ENCODE measurements at regions not wholly inside any gene's neighbourhood (a gene's known extent, or its start where the extent isn't known, plus 50 kb on each side); places are given as distances from the start of the nearest gene placed in this dataset.

GRCh38 chr10:100623521-100624230 is 87.9 kb downstream of the HIF1AN start:
- ATAC-seq = no peak
- Histone ChIP-seq H3K36me3 (no peaks in the 10 kb centered on the region), H3K27me3 (ENCODE audit: low read depth) (peaks cover 85% of the 10 kb centered on the region), H3K4me1 (no peaks in the 10 kb centered on the region), H3K9me3 (no peaks in the 10 kb centered on the region), H3K4me3 (no peak overlapping the region), H3K27ac (no peak overlapping the region)
- no peak for DNase-seq
- no peak for TF ChIP-seq CTCF (IDR thresholded peaks at IDR 0.05)
- intact Hi-C loops (cut with DNase I) = no loop called here

- no peak for TF ChIP-seq CTCF (IDR thresholded peaks at IDR 0.05)
- Histone ChIP-seq H3K4me3 (no peak overlapping the region), H3K27me3 (ENCODE audit: low read depth) (peaks cover 85% of the 10 kb centered on the region), H3K4me1 (no peaks in the 10 kb centered on the region), H3K27ac (no peak overlapping the region), H3K9me3 (no peaks in the 10 kb centered on the region), H3K36me3 (no peaks in the 10 kb centered on the region)
- no peak for ATAC-seq
- no peak for DNase-seq
- intact Hi-C loops (cut with DNase I) = no loop called here
These were observed 88.6 kb downstream of the HIF1AN start for GRCh38 chr10:100624298-100624697.

- H3K9me3 ChIP-seq = no peaks in the 10 kb centered on the region
- no peaks in the 10 kb centered on the region for H3K4me1 ChIP-seq
- DNase-seq = no peak
- H3K27ac ChIP-seq = no peak overlapping the region
- peaks cover 70% of the 10 kb centered on the region for H3K27me3 ChIP-seq (ENCODE audit: low read depth)
- no peaks in the 10 kb centered on the region for H3K36me3 ChIP-seq
- intact Hi-C loops (cut with DNase I) = no loop called here
- no peak for ATAC-seq
- TF ChIP-seq CTCF (IDR thresholded peaks at IDR 0.05) = no peak
- no peak overlapping the region for H3K4me3 ChIP-seq
These were observed 90.1 kb downstream of the HIF1AN start for GRCh38 chr10:100625816-100626215.

DNA sequence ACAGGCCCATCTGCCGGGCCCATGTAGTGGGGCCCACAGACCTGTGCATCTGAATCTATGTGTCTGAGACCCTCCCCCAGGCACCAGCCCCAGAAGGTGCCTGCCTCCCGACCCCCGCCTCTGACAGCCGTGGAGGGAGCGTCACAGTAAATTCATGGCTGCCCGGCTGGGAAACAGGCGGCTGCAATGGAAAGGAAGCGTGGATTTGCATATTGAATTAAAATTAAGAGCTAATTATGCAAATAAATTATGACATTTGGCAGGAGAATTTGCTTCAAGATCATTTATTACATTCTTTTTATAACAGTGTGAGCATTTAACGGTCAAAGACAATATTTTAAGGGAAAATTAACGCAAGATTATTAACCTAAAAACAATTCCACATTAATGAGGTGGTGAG is 92.3 kb downstream of the HIF1AN start:
- no peak overlapping the region for H3K4me3 ChIP-seq
- H3K27me3 ChIP-seq (ENCODE audit: low read depth) = peaks cover 65% of the 10 kb centered on the region
- H3K4me1 ChIP-seq = no peaks in the 10 kb centered on the region
- no peak for ATAC-seq
- H3K9me3 ChIP-seq = no peaks in the 10 kb centered on the region
- H3K36me3 ChIP-seq = no peaks in the 10 kb centered on the region
- no peak overlapping the region for H3K27ac ChIP-seq
- intact Hi-C loops (cut with DNase I) = no loop called here
- no peak for DNase-seq
- TF ChIP-seq CTCF (IDR thresholded peaks at IDR 0.05) = no peak

GRCh38 chr10:100631192-100631591 is 95.4 kb downstream of the HIF1AN start:
- no peak for DNase-seq
- no peak for TF ChIP-seq CTCF (IDR thresholded peaks at IDR 0.05)
- intact Hi-C loops (cut with DNase I) = no loop called here
- ATAC-seq = no peak
- Histone ChIP-seq H3K27me3 (ENCODE audit: low read depth) (peaks cover 47% of the 10 kb centered on the region), H3K36me3 (no peaks in the 10 kb centered on the region), H3K9me3 (no peaks in the 10 kb centered on the region), H3K4me3 (no peak overlapping the region), H3K4me1 (no peaks in the 10 kb centered on the region), H3K27ac (no peak overlapping the region)
